ENCODE measurements at regions not wholly inside any gene's neighbourhood (a gene's known extent, or its start where the extent isn't known, plus 50 kb on each side); places are given as distances from the start of the nearest gene placed in this dataset.

- POLR2A ChIA-PET (ENCODE audit: low non-redundant PET) = no interaction called here
- Histone ChIP-seq H3K27ac (ENCODE audit: low read depth, low read length, poor library complexity, severe bottlenecking) (no peak overlapping the region), H3K4me3 (ENCODE audit: low read depth, low read length, poor library complexity, severe bottlenecking) (no peak overlapping the region), H3K27me3 (replicated peaks; ENCODE audit: insufficient read depth, low read depth, low read length, poor library complexity) (no peaks in the 10 kb centered on the region), H3K36me3 (ENCODE audit: insufficient read depth, low read length, poor library complexity, severe bottlenecking) (no peaks in the 10 kb centered on the region), H3K9me3 (ENCODE audit: low read depth, low read length, poor library complexity, severe bottlenecking) (no peaks in the 10 kb centered on the region), H3K4me1 (ENCODE audit: insufficient read depth, low read length, poor library complexity, severe bottlenecking) (no peaks in the 10 kb centered on the region)
- no TSS peak for BruUV-seq (replicated peaks)
- CTCF ChIA-PET = no interaction called here
- no peak for DNase-seq (ENCODE audit: low spot score)
- intact Hi-C loops (cut with micrococcal nuclease; ENCODE audit: unreplicated experiment) = no loop called here
- no peak for TF ChIP-seq CTCF (conservative IDR thresholded peaks at IDR 0.05; ENCODE audit: low read depth, low read length)
- TF ChIP-seq EZH2 (IDR thresholded peaks at IDR 0.05; ENCODE audit: borderline replicate concordance, low read depth, low read length, poor library complexity, severe bottlenecking) = no peak
Observed at GRCh38 chr3:27848826-27849225, 126.7 kb upstream of the EOMES start.

- H3K9me3 ChIP-seq (ENCODE audit: low read depth, low read length, poor library complexity, severe bottlenecking) = no peaks in the 10 kb centered on the region
- no peaks in the 10 kb centered on the region for H3K4me1 ChIP-seq (ENCODE audit: insufficient read depth, low read length, poor library complexity, severe bottlenecking)
- no peak overlapping the region for H3K27ac ChIP-seq (ENCODE audit: low read depth, low read length, poor library complexity, severe bottlenecking)
- CTCF ChIA-PET = no interaction called here
- no peaks in the 10 kb centered on the region for H3K27me3 ChIP-seq (replicated peaks; ENCODE audit: insufficient read depth, low read depth, low read length, poor library complexity)
- DNase-seq (ENCODE audit: low spot score) = no peak
- BruUV-seq (replicated peaks) = no TSS peak
- no peak overlapping the region for H3K4me3 ChIP-seq (ENCODE audit: low read depth, low read length, poor library complexity, severe bottlenecking)
- POLR2A ChIA-PET (ENCODE audit: low non-redundant PET) = no interaction called here
- intact Hi-C loops (cut with micrococcal nuclease; ENCODE audit: unreplicated experiment) = no loop called here
- no peak for TF ChIP-seq CTCF (conservative IDR thresholded peaks at IDR 0.05; ENCODE audit: low read depth, low read length)
- TF ChIP-seq EZH2 (IDR thresholded peaks at IDR 0.05; ENCODE audit: borderline replicate concordance, low read depth, low read length, poor library complexity, severe bottlenecking) = no peak
- H3K36me3 ChIP-seq (ENCODE audit: insufficient read depth, low read length, poor library complexity, severe bottlenecking) = no peaks in the 10 kb centered on the region
Observed at GRCh38 chr3:27859821-27860220, 137.7 kb upstream of the EOMES start.

- intact Hi-C loops (cut with micrococcal nuclease; ENCODE audit: unreplicated experiment) = no loop called here
- Histone ChIP-seq H3K9me3 (ENCODE audit: low read depth, low read length, poor library complexity, severe bottlenecking) (no peaks in the 10 kb centered on the region), H3K4me1 (ENCODE audit: insufficient read depth, low read length, poor library complexity, severe bottlenecking) (no peaks in the 10 kb centered on the region), H3K36me3 (ENCODE audit: insufficient read depth, low read length, poor library complexity, severe bottlenecking) (no peaks in the 10 kb centered on the region), H3K27me3 (replicated peaks; ENCODE audit: insufficient read depth, low read depth, low read length, poor library complexity) (no peaks in the 10 kb centered on the region), H3K27ac (ENCODE audit: low read depth, low read length, poor library complexity, severe bottlenecking) (no peak overlapping the region), H3K4me3 (ENCODE audit: low read depth, low read length, poor library complexity, severe bottlenecking) (no peak overlapping the region)
- DNase-seq (ENCODE audit: low spot score) = no peak
- ChIA-PET POLR2A (ENCODE audit: low non-redundant PET) (no interaction called here), CTCF (no interaction called here)
- BruUV-seq (replicated peaks) = no TSS peak
- no peak for TF ChIP-seq CTCF (conservative IDR thresholded peaks at IDR 0.05; ENCODE audit: low read depth, low read length)
- no peak for TF ChIP-seq EZH2 (IDR thresholded peaks at IDR 0.05; ENCODE audit: borderline replicate concordance, low read depth, low read length, poor library complexity, severe bottlenecking)
Observed at GRCh38 chr3:27861046-27862036, 139.2 kb upstream of the EOMES start.
